Liver (tissue), 3 donors: ENCODE measurements at regions not wholly inside any gene's neighbourhood (a gene's known extent, or its start where the extent isn't known, plus 50 kb on each side); places are given as distances from the start of the nearest gene placed in this dataset.

ENCODE experiments used
- ATF3 ChIP-seq: IDR thresholded peaks from 2 replicates; pipeline ENCODE4 v1.6.1; 2016; ENCODE audit warnings: antibody characterized with exemption
- CTCF ChIP-seq: fragments of 150-350 bp; IDR thresholded peaks from 2 replicates; pipeline ENCODE4 v1.5.1; 2017; ENCODE audit warnings: improper control_type of control experiment, low read depth, low read length; ENCODE audit not compliant: missing input control
- GABPA ChIP-seq, 2 donors: IDR thresholded peaks in 1 of 2; conservative IDR thresholded peaks in 1 of 2; 2 replicates each; pipeline ENCODE4 v1.6.1; 2016; ENCODE audit warnings: antibody characterized with exemption in 2 of 2, mild to moderate bottlenecking in 1 of 2, moderate library complexity in 1 of 2
- MAX ChIP-seq: IDR thresholded peaks from 2 replicates; pipeline ENCODE4 v1.6.1; 2016; ENCODE audit warnings: antibody characterized with exemption
- TAF1 ChIP-seq: conservative IDR thresholded peaks from 2 replicates; pipeline ENCODE4 v1.6.1; 2016; ENCODE audit warnings: antibody characterized with exemption, mild to moderate bottlenecking
- donor health status: healthy.
- donor health status: healthy.

- no peak for TF ChIP-seq ATF3
- no peak for TF ChIP-seq GABPA (IDR thresholded peaks at IDR 0.05 in 1 of 2, conservative IDR thresholded peaks at IDR 0.05 in 1 of 2)
- no peak for TF ChIP-seq CTCF
- no peak for TF ChIP-seq TAF1
- TF ChIP-seq MAX, result no peak
These were observed 55.8 kb upstream of the SLC6A6 start for GRCh38 chr3:14346642-14347041.
